Suppressor macrophage (primary cell): ENCODE measurements at regions not wholly inside any gene's neighbourhood (a gene's known extent, or its start where the extent isn't known, plus 50 kb on each side); places are given as distances from the start of the nearest gene placed in this dataset.

Source experiments
- DNase-seq, 4 experiments: peaks; one replicate each; pipeline ENCODE4 v3.0.0-alpha.2; 2020 to 2022

- DNase-seq, result no peak
These were observed 425.1 kb downstream of the ARHGEF28 start for GRCh38 chr5:74051076-74051475.

GRCh38 chr5:74044936-74045335 is 418.9 kb downstream of the ARHGEF28 start:
- DNase-seq, result no peak

GRCh38 chr5:74042959-74043358 is 417.0 kb downstream of the ARHGEF28 start:
- DNase-seq, result peak in 3 of 4 experiments; percentile 18 to 29 (median 25)

- peak in 1 of 4 experiments; percentile 27 for DNase-seq
These were observed 416.6 kb downstream of the ARHGEF28 start for GRCh38 chr5:74042559-74042958.

- DNase-seq, result peak in 3 of 4 experiments; percentile 11 to 46 (median 20)
These were observed 415.9 kb downstream of the ARHGEF28 start for GRCh38 chr5:74041913-74042312.

- DNase-seq, result no peak
These were observed 415.0 kb downstream of the ARHGEF28 start for GRCh38 chr5:74040811-74041491.

GRCh38 chr5:74040065-74040551 is 414.1 kb downstream of the ARHGEF28 start:
- no peak for DNase-seq

GRCh38 chr5:74037321-74037720 is 411.3 kb downstream of the ARHGEF28 start:
- DNase-seq, result peak in 3 of 4 experiments; percentile 23 to 58 (median 34)

GRCh38 chr5:74035521-74035937 is 409.5 kb downstream of the ARHGEF28 start:
- peak; percentile 70 to 86 (median 76) for DNase-seq

- DNase-seq, result peak in 1 of 4 experiments; percentile 5
These were observed 408.7 kb downstream of the ARHGEF28 start for GRCh38 chr5:74034733-74035132.

GRCh38 chr5:74032617-74033016 is 406.6 kb downstream of the ARHGEF28 start:
- no peak for DNase-seq

- DNase-seq, result no peak
These were observed 405.5 kb downstream of the ARHGEF28 start for GRCh38 chr5:74031536-74031935.

GRCh38 chr5:74030821-74031220 is 404.8 kb downstream of the ARHGEF28 start:
- DNase-seq, result no peak

- no peak for DNase-seq
These were observed 404.4 kb downstream of the ARHGEF28 start for GRCh38 chr5:74030371-74030770.

- no peak for DNase-seq
These were observed 403.0 kb downstream of the ARHGEF28 start for GRCh38 chr5:74028976-74029375.

GRCh38 chr5:74028406-74028805 is 402.4 kb downstream of the ARHGEF28 start:
- no peak for DNase-seq

GRCh38 chr5:74027732-74028338 is 401.8 kb downstream of the ARHGEF28 start:
- DNase-seq, result no peak

- DNase-seq, result no peak
These were observed 400.3 kb downstream of the ARHGEF28 start for GRCh38 chr5:74026310-74026709.

- no peak for DNase-seq
These were observed 395.1 kb downstream of the ARHGEF28 start for GRCh38 chr5:74021126-74021525.

GRCh38 chr5:74020503-74020902 is 394.5 kb downstream of the ARHGEF28 start:
- no peak for DNase-seq

GRCh38 chr5:74019923-74020322 is 393.9 kb downstream of the ARHGEF28 start:
- no peak for DNase-seq

GRCh38 chr5:74017786-74018211 is 391.8 kb downstream of the ARHGEF28 start:
- DNase-seq, result peak in 1 of 4 experiments; percentile 7

- peak in 3 of 4 experiments; percentile 10 to 21 (median 12) for DNase-seq
These were observed 391.1 kb downstream of the ARHGEF28 start for GRCh38 chr5:74017112-74017511.

- DNase-seq, result no peak
These were observed 390.4 kb downstream of the ARHGEF28 start for GRCh38 chr5:74016373-74016772.
